IPS-20b (cell line): ENCODE measurements at regions not wholly inside any gene's neighbourhood (a gene's known extent, or its start where the extent isn't known, plus 50 kb on each side); places are given as distances from the start of the nearest gene placed in this dataset.
"Not testable (repeated sequence)": the region's sequence is repeated elsewhere in the genome, so short reads cannot be mapped to it uniquely, and the experiment has no call there.

ENCODE experiments used
- H3K27ac ChIP-seq: one replicate; pipeline ENCODE4 v1.5.1; 2013; ENCODE audit warnings: low read length
- H3K27me3 ChIP-seq: 2 replicates; pipeline ENCODE4 v1.6.1; 2013; ENCODE audit warnings: mild to moderate bottlenecking, low read length, inconsistent platforms; ENCODE audit not compliant: insufficient read depth
- H3K36me3 ChIP-seq: 2 replicates; pipeline ENCODE4 v1.6.1; 2013; ENCODE audit warnings: low read depth, mild to moderate bottlenecking, inconsistent platforms, low read length, moderate library complexity; ENCODE audit not compliant: insufficient read depth
- H3K4me1 ChIP-seq: 2 replicates; pipeline ENCODE4 v1.6.1; 2013; ENCODE audit warnings: mild to moderate bottlenecking, control low read depth, inconsistent platforms, low read length, moderate library complexity; ENCODE audit not compliant: insufficient read depth
- H3K4me3 ChIP-seq: 2 replicates; pipeline ENCODE4 v1.5.1; 2013; ENCODE audit warnings: mild to moderate bottlenecking, low read length, inconsistent platforms
- H3K9ac ChIP-seq: 2 replicates; pipeline ENCODE4 v1.6.1; 2013; ENCODE audit warnings: low read depth, mild to moderate bottlenecking, inconsistent platforms, low read length, moderate library complexity
- H3K9me3 ChIP-seq: 2 replicates; pipeline ENCODE4 v1.6.1; 2013; ENCODE audit warnings: mild to moderate bottlenecking, low read depth, low read length, inconsistent platforms; ENCODE audit not compliant: insufficient read depth

DNA sequence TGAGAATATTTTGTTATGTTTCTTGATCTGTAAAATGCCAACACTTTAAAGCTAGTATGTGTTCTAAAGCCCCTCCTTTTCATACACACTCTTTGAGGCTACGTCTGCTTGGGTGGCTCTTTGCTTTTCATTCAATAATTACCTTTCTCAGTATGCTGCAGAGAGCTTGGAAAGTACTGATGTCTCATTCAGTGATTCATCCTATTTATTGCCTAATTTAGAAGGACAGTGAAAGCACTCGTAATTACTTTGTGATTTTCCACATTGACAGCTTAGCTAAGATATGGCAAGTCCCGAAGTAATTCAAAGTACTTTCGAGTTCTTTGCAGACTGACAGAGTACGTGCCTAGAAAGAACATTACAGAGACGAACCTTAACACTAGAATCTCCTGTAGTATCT, 57.2 kb downstream of the BMP15 start:
- H3K4me3 ChIP-seq = no peak overlapping the region
- no peaks in the 10 kb centered on the region for H3K36me3 ChIP-seq
- H3K9ac ChIP-seq = no peak overlapping the region
- no peaks in the 10 kb centered on the region; the same call in 1 of the 2 replicates for H3K4me1 ChIP-seq
- H3K27ac ChIP-seq = no peak overlapping the region
- no peaks in the 10 kb centered on the region for H3K27me3 ChIP-seq
- H3K9me3 ChIP-seq = no peaks in the 10 kb centered on the region

GRCh38 chrX:50968871-50969635, 58.5 kb downstream of the BMP15 start:
- not testable (repeated sequence) for H3K36me3 ChIP-seq, H3K4me1 ChIP-seq, H3K9ac ChIP-seq, H3K27ac ChIP-seq, H3K27me3 ChIP-seq, H3K9me3 ChIP-seq, H3K4me3 ChIP-seq

- no peak overlapping the region for H3K27ac ChIP-seq
- H3K9ac ChIP-seq = no peak overlapping the region; the same call in 1 of the 2 replicates
- H3K9me3 ChIP-seq = no peaks in the 10 kb centered on the region
- no peak overlapping the region for H3K4me3 ChIP-seq
- no peaks in the 10 kb centered on the region; the same call in 1 of the 2 replicates for H3K4me1 ChIP-seq
- no peaks in the 10 kb centered on the region for H3K36me3 ChIP-seq
- no peaks in the 10 kb centered on the region for H3K27me3 ChIP-seq
Observed at GRCh38 chrX:50971395-50971794, 60.9 kb downstream of the BMP15 start.

DNA sequence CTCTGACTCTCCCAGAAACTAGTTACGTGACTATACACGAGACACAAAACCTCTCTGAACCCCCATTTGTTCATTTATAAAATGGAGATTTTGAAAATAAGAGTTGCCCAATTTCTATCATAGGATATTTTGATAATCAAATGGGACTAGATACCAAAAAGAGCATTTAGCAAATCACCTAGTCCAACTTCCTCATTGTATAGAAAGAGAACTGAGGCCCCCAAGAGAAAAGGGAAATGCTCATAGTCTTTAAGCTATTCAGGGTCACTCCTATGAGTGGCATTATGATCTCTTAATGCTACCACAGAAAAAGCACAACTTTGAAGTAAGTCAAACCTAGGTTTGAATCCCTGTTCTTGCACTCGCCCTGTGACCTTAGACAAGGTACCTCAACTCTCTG, 62.7 kb downstream of the BMP15 start:
- Histone ChIP-seq H3K27me3 (no peaks in the 10 kb centered on the region), H3K9ac (no peak overlapping the region), H3K9me3 (no peaks in the 10 kb centered on the region), H3K4me1 (no peaks in the 10 kb centered on the region; the same call in 1 of the 2 replicates), H3K4me3 (no peak overlapping the region), H3K27ac (no peak overlapping the region), H3K36me3 (no peaks in the 10 kb centered on the region)

DNA sequence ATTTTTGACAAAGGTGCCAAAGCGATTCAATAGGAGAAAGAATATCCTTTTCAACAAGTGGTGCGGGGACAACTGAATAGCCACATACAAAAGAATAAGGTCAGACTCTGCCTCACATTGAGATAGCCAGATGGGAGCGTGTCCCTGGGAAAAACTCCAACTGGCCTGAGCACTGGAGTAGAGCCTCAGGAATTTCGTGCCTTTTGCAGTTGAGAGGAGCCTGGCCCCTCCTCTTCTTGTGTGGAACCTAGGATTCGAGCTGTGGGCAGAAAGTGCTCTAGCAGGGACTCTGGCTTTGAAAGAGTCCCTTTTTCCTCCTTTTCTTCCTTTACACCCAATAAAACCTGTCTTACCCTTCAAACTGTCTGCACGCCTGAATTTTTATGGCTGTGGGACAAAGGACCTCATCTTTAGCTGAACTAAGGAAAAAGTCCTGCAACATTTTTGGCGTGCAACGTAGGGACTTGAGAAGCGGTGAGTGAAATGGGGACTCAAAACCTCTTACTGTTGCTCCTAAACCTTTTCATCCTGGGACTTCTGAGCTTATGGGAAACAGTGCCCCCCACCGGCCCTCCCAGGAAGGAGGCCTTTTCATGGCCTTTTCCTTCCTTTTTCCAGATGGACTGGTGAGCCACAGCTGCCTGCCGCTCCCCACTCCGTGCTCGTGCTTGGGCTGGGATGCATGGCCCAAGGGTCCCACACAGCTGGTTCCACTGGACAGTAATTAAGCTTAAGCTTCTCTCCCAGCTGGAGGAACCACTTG, 68.6 kb downstream of the BMP15 start:
- no peak overlapping the region for H3K27ac ChIP-seq
- H3K27me3 ChIP-seq = no peaks in the 10 kb centered on the region
- H3K4me1 ChIP-seq = peaks cover 9% of the 10 kb centered on the region
- H3K36me3 ChIP-seq = no peaks in the 10 kb centered on the region
- no peak overlapping the region for H3K4me3 ChIP-seq
- H3K9me3 ChIP-seq = no peaks in the 10 kb centered on the region
- H3K9ac ChIP-seq = no peak overlapping the region

GRCh38 chrX:50980251-50980650, 69.7 kb downstream of the BMP15 start:
- no peaks in the 10 kb centered on the region for H3K27me3 ChIP-seq
- no peak overlapping the region for H3K27ac ChIP-seq
- no peak overlapping the region for H3K4me3 ChIP-seq
- peaks cover 9% of the 10 kb centered on the region for H3K4me1 ChIP-seq
- no peak overlapping the region for H3K9ac ChIP-seq
- H3K36me3 ChIP-seq = no peaks in the 10 kb centered on the region
- H3K9me3 ChIP-seq = no peaks in the 10 kb centered on the region

DNA sequence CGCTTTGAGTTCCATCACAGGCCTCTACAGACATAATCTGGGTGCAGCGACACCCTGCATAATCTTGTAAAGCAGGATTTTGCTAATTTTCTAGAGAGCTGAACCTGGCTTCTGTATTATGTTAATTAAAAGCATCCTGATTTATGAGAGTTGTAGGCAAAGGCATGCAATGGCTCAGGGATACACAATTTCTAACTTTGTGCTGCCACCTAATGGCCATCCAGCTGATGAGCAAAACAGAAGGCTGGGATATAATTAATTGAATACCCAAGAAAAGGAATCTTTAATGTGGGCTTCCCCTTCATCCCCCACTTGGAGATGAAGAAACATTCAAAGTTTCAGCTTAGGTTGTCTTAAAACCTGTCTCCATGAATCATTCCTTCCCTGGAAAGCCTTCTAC, 78.1 kb downstream of the BMP15 start:
- H3K4me3 ChIP-seq = no peak overlapping the region
- H3K27ac ChIP-seq = no peak overlapping the region
- no peaks in the 10 kb centered on the region for H3K27me3 ChIP-seq
- H3K4me1 ChIP-seq = no peaks in the 10 kb centered on the region
- no peaks in the 10 kb centered on the region for H3K9me3 ChIP-seq
- no peak overlapping the region for H3K9ac ChIP-seq
- H3K36me3 ChIP-seq = no peaks in the 10 kb centered on the region

GRCh38 chrX:50996930-50997329, 86.4 kb downstream of the BMP15 start:
- H3K36me3 ChIP-seq = no peaks in the 10 kb centered on the region
- H3K4me1 ChIP-seq = peaks cover 4% of the 10 kb centered on the region; the same call in 1 of the 2 replicates
- no peaks in the 10 kb centered on the region for H3K9me3 ChIP-seq
- H3K4me3 ChIP-seq = no peak overlapping the region
- H3K27me3 ChIP-seq = no peaks in the 10 kb centered on the region
- no peak overlapping the region for H3K27ac ChIP-seq
- H3K9ac ChIP-seq = no peak overlapping the region

DNA sequence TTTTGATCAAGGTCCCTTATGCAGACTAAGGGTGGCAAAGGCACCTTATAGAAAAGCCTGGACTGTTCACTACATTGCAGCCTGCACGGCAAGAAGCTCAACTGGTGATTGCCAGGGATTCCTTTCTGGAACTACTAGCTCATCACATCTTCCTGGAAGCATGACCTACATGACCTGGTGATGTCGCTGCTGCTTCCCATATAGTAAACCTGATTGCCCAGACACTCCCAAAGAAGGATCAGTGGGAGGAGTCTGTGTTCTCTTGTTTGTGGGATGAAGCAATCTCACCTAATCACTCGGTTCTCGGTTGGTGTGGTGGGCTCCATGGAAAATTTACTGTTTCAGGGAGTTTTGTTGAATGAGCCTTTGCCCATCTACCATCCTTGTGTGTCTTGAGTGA, 89.8 kb downstream of the BMP15 start:
- H3K4me3 ChIP-seq, H3K27ac ChIP-seq, H3K27me3 ChIP-seq, H3K9me3 ChIP-seq, H3K36me3 ChIP-seq, H3K9ac ChIP-seq, H3K4me1 ChIP-seq: not testable (repeated sequence)

- H3K9ac ChIP-seq, H3K36me3 ChIP-seq, H3K27me3 ChIP-seq, H3K9me3 ChIP-seq, H3K4me1 ChIP-seq, H3K27ac ChIP-seq, H3K4me3 ChIP-seq: not testable (repeated sequence)
Observed at GRCh38 chrX:51001733-51002632, 91.4 kb downstream of the BMP15 start.

GRCh38 chrX:51006064-51006463, 95.5 kb downstream of the BMP15 start:
- Histone ChIP-seq H3K36me3 (no peaks in the 10 kb centered on the region), H3K27ac (no peak overlapping the region), H3K9ac (no peak overlapping the region), H3K4me1 (no peaks in the 10 kb centered on the region), H3K27me3 (no peaks in the 10 kb centered on the region), H3K4me3 (no peak overlapping the region), H3K9me3 (no peaks in the 10 kb centered on the region)
